WTC11 (cell line): ENCODE measurements at regions not wholly inside any gene's neighbourhood (a gene's known extent, or its start where the extent isn't known, plus 50 kb on each side); places are given as distances from the start of the nearest gene placed in this dataset.

Source experiments
- ATAC-seq: fragments of 200-7000 bp; cut with Tn5 transposase; 2 replicates; pipeline ENCODE4 v1.10.0; 2021; ENCODE audit warnings: mild to moderate bottlenecking, moderate library complexity
- CTCF ChIA-PET: fragments of 300-600 bp; sonication (Branson Sonifier 250); formaldehyde crosslinking; loops from one replicate; lab custom pipeline; 2021; ENCODE audit warnings: antibody characterized with exemption; lab: Charles Lee
- POLR2A ChIA-PET: fragments of 350-600 bp; sonication (Branson Sonifier 250); formaldehyde crosslinking; loops from one replicate; lab custom pipeline; 2021; ENCODE audit warnings: antibody characterized with exemption; lab: Charles Lee
- DNase-seq: peaks from one replicate; pipeline ENCODE4 v3.0.0; 2021; ENCODE audit warnings: low spot score
- H3K27ac Mint-ChIP-seq: 2 replicates; pipeline ENCODE4 v1.8.0; 2021; ENCODE audit warnings: mixed read lengths
- H3K27me3 Mint-ChIP-seq: 2 replicates; pipeline ENCODE4 v1.8.0; 2021; ENCODE audit warnings: low read depth, mild to moderate bottlenecking, moderate library complexity, mixed read lengths
- H3K36me3 Mint-ChIP-seq: 2 replicates; pipeline ENCODE4 v1.8.0; 2021; ENCODE audit warnings: mixed read lengths
- H3K4me1 Mint-ChIP-seq: 2 replicates; pipeline ENCODE4 v1.8.0; 2022; ENCODE audit warnings: mixed read lengths
- H3K4me3 Mint-ChIP-seq: 2 replicates; pipeline ENCODE4 v1.8.0; 2021; ENCODE audit warnings: mild to moderate bottlenecking, moderate library complexity, mixed read lengths
- H3K9me3 Mint-ChIP-seq: 2 replicates; pipeline ENCODE4 v1.8.0; 2021; ENCODE audit warnings: mixed read lengths
- CBFB ChIP-seq: sonication (generic); formaldehyde crosslinking; IDR thresholded peaks from 2 replicates; pipeline ENCODE4 v1.8.1; 2022; ENCODE audit warnings: mild to moderate bottlenecking, low read depth, missing genetic modification reagents
- CDX4 ChIP-seq: fragments of 250-450 bp; sonication (Bioruptor Pico); IDR thresholded peaks from 2 replicates; pipeline ENCODE4 v1.9.0; 2021; ENCODE audit warnings: moderate library complexity, mild to moderate bottlenecking, inconsistent platforms, borderline replicate concordance
- CREM ChIP-seq: sonication (generic); formaldehyde crosslinking; IDR thresholded peaks from 2 replicates; pipeline ENCODE4 v1.8.1; 2022; ENCODE audit warnings: mild to moderate bottlenecking, missing genetic modification reagents, moderate library complexity
- FOXK1 ChIP-seq: sonication (generic); formaldehyde crosslinking; IDR thresholded peaks from 2 replicates; pipeline ENCODE4 v1.8.0; 2022; ENCODE audit warnings: mild to moderate bottlenecking, moderate library complexity, missing genetic modification reagents
- GTF2I ChIP-seq: fragments of 250-450 bp; sonication (Bioruptor Pico); conservative IDR thresholded peaks from 2 replicates; pipeline ENCODE4 v1.4.0; 2021; ENCODE audit warnings: mild to moderate bottlenecking
- IRF2 ChIP-seq: sonication (generic); formaldehyde crosslinking; IDR thresholded peaks from 2 replicates; pipeline ENCODE4 v1.8.0; 2022; ENCODE audit warnings: low read depth, missing genetic modification reagents, borderline replicate concordance
- KAT7 ChIP-seq: sonication (generic); formaldehyde crosslinking; IDR thresholded peaks from 2 replicates; pipeline ENCODE4 v1.8.1; 2023; ENCODE audit warnings: missing genetic modification reagents, mild to moderate bottlenecking, borderline replicate concordance
- MXD4 ChIP-seq: fragments of 250-450 bp; sonication (Bioruptor Pico); IDR thresholded peaks from 2 replicates; pipeline ENCODE4 v1.8.0; 2021; ENCODE audit warnings: mild to moderate bottlenecking, moderate library complexity, borderline replicate concordance
- NFATC4 ChIP-seq: fragments of 250-450 bp; sonication (Bioruptor Pico); IDR thresholded peaks from 2 replicates; pipeline ENCODE4 v1.9.0; 2021; ENCODE audit warnings: mild to moderate bottlenecking
- NFE2L1 ChIP-seq: sonication (generic); formaldehyde crosslinking; IDR thresholded peaks from 2 replicates; pipeline ENCODE4 v1.8.1; 2023; ENCODE audit warnings: missing genetic modification reagents
- NR2C2 ChIP-seq: sonication (generic); formaldehyde crosslinking; IDR thresholded peaks from 2 replicates; pipeline ENCODE4 v1.8.0; 2022; ENCODE audit warnings: mild to moderate bottlenecking, missing genetic modification reagents
- NR3C1 ChIP-seq: sonication (generic); formaldehyde crosslinking; conservative IDR thresholded peaks from 2 replicates; pipeline ENCODE4 v1.8.1; 2023; ENCODE audit warnings: low read depth, mild to moderate bottlenecking, missing genetic modification reagents
- PREB ChIP-seq: sonication (generic); formaldehyde crosslinking; IDR thresholded peaks from 2 replicates; pipeline ENCODE4 v1.8.1; 2022; ENCODE audit warnings: mild to moderate bottlenecking, missing genetic modification reagents, moderate library complexity, borderline replicate concordance
- RELA ChIP-seq: sonication (generic); formaldehyde crosslinking; IDR thresholded peaks from 2 replicates; pipeline ENCODE4 v1.8.1; 2022; ENCODE audit warnings: missing genetic modification reagents, mild to moderate bottlenecking, borderline replicate concordance
- SP1 ChIP-seq: sonication (generic); formaldehyde crosslinking; conservative IDR thresholded peaks from 2 replicates; pipeline ENCODE4 v1.8.1; 2022; ENCODE audit warnings: missing genetic modification reagents
- ZBTB21 ChIP-seq: sonication (generic); formaldehyde crosslinking; IDR thresholded peaks from 2 replicates; pipeline ENCODE4 v1.8.1; 2023; ENCODE audit warnings: mild to moderate bottlenecking, missing genetic modification reagents, borderline replicate concordance
- ZBTB43 ChIP-seq: sonication (generic); formaldehyde crosslinking; IDR thresholded peaks from 2 replicates; pipeline ENCODE4 v1.8.1; 2023; ENCODE audit warnings: mild to moderate bottlenecking, missing genetic modification reagents
- ZNF138 ChIP-seq: sonication (generic); formaldehyde crosslinking; conservative IDR thresholded peaks from 2 replicates; pipeline ENCODE4 v1.8.1; 2022; ENCODE audit warnings: mild to moderate bottlenecking, moderate library complexity, missing genetic modification reagents
- ZNF219 ChIP-seq: sonication (generic); formaldehyde crosslinking; IDR thresholded peaks from 2 replicates; pipeline ENCODE4 v1.8.0; 2023; ENCODE audit warnings: missing genetic modification reagents, mild to moderate bottlenecking, borderline replicate concordance
- ZNF232 ChIP-seq: sonication (generic); formaldehyde crosslinking; IDR thresholded peaks from 2 replicates; pipeline ENCODE4 v1.8.0; 2022; ENCODE audit warnings: mild to moderate bottlenecking, missing genetic modification reagents
- ZNF317 ChIP-seq: sonication (generic); formaldehyde crosslinking; IDR thresholded peaks from 2 replicates; pipeline ENCODE4 v1.8.1; 2023; ENCODE audit warnings: low read depth, mild to moderate bottlenecking, moderate library complexity, missing genetic modification reagents, borderline replicate concordance
- ZNF425 ChIP-seq: fragments of 250-450 bp; sonication (Bioruptor Pico); conservative IDR thresholded peaks from 2 replicates; pipeline ENCODE4 v1.9.0; 2021; ENCODE audit warnings: mild to moderate bottlenecking
- TF ChIP-seq, protein P1 (sequence below): fragments of 200-600 bp; IDR thresholded peaks from 2 replicates; pipeline ENCODE4 v1.8.0; 2022; ENCODE audit warnings: antibody characterized with exemption
- TF ChIP-seq, protein P2 (sequence below): sonication (generic); formaldehyde crosslinking; IDR thresholded peaks from 2 replicates; pipeline ENCODE4 v1.8.1; 2023; ENCODE audit warnings: mild to moderate bottlenecking, missing genetic modification reagents, moderate library complexity
- TF ChIP-seq, protein P3 (sequence below): fragments of 250-450 bp; sonication (Bioruptor Pico); IDR thresholded peaks from 2 replicates; pipeline ENCODE4 v2.1.2; 2022; ENCODE audit warnings: mild to moderate bottlenecking, moderate library complexity

DNA sequence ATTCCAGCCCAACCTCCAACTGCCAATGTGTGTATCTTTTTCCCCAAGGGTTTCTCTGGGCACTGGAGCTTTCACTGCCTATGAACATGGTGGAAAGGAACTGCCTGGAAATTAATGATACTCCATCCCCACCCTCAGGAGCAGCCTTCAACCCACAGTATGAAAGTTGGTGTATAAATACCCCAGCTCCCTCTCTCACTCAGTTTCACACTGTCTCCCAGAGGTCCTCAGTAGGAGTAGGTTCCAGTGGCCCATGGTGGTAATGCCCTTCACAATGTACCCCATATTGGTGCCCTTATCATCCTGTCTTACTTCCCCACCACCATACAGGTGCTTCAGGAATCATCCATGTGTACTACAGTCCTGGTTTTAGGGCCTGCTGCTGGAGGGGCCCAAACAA, 462.6 kb downstream of the MIAT start:
- H3K9me3 Mint-ChIP-seq = no peaks in the 10 kb centered on the region
- H3K27ac Mint-ChIP-seq = no peak overlapping the region
- ChIA-PET POLR2A (no interaction called here), CTCF (no interaction called here)
- DNase-seq (no peak), ATAC-seq (no peak)
- H3K4me1 Mint-ChIP-seq = no peaks in the 10 kb centered on the region
- H3K4me3 Mint-ChIP-seq = no peak overlapping the region
- H3K36me3 Mint-ChIP-seq = no peaks in the 10 kb centered on the region
- TF ChIP-seq RELA (CRISPR knock-in tag) (no peak), FOXK1 (CRISPR knock-in tag) (no peak), SP1 (no peak), NR2C2 (CRISPR knock-in tag) (no peak), IRF2 (CRISPR knock-in tag) (no peak)
- H3K27me3 Mint-ChIP-seq = peaks cover 2% of the 10 kb centered on the region; the same call in 1 of the 2 replicates

GRCh38 chr22:27122574-27122973, 465.2 kb downstream of the MIAT start:
- no peaks in the 10 kb centered on the region for H3K9me3 Mint-ChIP-seq
- POLR2A ChIA-PET = no interaction called here
- H3K4me3 Mint-ChIP-seq = no peak overlapping the region
- CTCF ChIA-PET = interaction anchor here (1.1 kb wide), 1 partner anchor 90 kb away, joined by 3 read pairs; no protein-coding TSS in a partner anchor
- no peaks in the 10 kb centered on the region for H3K36me3 Mint-ChIP-seq
- H3K27me3 Mint-ChIP-seq = peaks cover 2% of the 10 kb centered on the region; the same call in 1 of the 2 replicates
- DNase-seq = no peak
- H3K27ac Mint-ChIP-seq = no peak overlapping the region
- H3K4me1 Mint-ChIP-seq = no peaks in the 10 kb centered on the region
- no peak for ATAC-seq
- TF ChIP-seq GTF2I (CRISPR knock-in tag) = no peak
- no peak for TF ChIP-seq NR3C1
- no peak for TF ChIP-seq ZBTB43
- TF ChIP-seq ZNF232 (CRISPR knock-in tag) = no peak
- TF ChIP-seq CBFB (CRISPR knock-in tag) = no peak
- no peak for TF ChIP-seq ZNF138 (CRISPR knock-in tag)
- no peak for TF ChIP-seq MXD4 (CRISPR knock-in tag)
- no peak for TF ChIP-seq CDX4 (CRISPR knock-in tag)
- TF ChIP-seq, protein P1, sequence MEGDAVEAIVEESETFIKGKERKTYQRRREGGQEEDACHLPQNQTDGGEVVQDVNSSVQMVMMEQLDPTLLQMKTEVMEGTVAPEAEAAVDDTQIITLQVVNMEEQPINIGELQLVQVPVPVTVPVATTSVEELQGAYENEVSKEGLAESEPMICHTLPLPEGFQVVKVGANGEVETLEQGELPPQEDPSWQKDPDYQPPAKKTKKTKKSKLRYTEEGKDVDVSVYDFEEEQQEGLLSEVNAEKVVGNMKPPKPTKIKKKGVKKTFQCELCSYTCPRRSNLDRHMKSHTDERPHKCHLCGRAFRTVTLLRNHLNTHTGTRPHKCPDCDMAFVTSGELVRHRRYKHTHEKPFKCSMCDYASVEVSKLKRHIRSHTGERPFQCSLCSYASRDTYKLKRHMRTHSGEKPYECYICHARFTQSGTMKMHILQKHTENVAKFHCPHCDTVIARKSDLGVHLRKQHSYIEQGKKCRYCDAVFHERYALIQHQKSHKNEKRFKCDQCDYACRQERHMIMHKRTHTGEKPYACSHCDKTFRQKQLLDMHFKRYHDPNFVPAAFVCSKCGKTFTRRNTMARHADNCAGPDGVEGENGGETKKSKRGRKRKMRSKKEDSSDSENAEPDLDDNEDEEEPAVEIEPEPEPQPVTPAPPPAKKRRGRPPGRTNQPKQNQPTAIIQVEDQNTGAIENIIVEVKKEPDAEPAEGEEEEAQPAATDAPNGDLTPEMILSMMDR = no peak
- no peak for TF ChIP-seq ZBTB21 (CRISPR knock-in tag)
- TF ChIP-seq ZNF317 (CRISPR knock-in tag) = no peak
- no peak for TF ChIP-seq PREB (CRISPR knock-in tag)
- no peak for TF ChIP-seq KAT7 (CRISPR knock-in tag)
- TF ChIP-seq CREM (CRISPR knock-in tag) = no peak
- TF ChIP-seq NFATC4 (CRISPR knock-in tag) = no peak
- TF ChIP-seq ZNF219 = no peak
- TF ChIP-seq ZNF425 (CRISPR knock-in tag) = no peak
- TF ChIP-seq NFE2L1 (CRISPR knock-in tag) = no peak
- TF ChIP-seq, protein P2, sequence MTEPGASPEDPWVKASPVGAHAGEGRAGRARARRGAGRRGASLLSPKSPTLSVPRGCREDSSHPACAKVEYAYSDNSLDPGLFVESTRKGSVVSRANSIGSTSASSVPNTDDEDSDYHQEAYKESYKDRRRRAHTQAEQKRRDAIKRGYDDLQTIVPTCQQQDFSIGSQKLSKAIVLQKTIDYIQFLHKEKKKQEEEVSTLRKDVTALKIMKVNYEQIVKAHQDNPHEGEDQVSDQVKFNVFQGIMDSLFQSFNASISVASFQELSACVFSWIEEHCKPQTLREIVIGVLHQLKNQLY (CRISPR knock-in tag) = no peak
- TF ChIP-seq, protein P3, sequence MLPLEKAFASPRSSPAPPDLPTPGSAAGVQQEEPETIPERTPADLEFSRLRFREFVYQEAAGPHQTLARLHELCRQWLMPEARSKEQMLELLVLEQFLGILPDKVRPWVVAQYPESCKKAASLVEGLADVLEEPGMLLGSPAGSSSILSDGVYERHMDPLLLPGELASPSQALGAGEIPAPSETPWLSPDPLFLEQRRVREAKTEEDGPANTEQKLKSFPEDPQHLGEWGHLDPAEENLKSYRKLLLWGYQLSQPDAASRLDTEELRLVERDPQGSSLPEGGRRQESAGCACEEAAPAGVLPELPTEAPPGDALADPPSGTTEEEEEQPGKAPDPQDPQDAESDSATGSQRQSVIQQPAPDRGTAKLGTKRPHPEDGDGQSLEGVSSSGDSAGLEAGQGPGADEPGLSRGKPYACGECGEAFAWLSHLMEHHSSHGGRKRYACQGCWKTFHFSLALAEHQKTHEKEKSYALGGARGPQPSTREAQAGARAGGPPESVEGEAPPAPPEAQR (CRISPR knock-in tag) = no peak
- TF ChIP-seq, all 79 proteins: peak for 0
